ENCODE measurements at regions not wholly inside any gene's neighbourhood (a gene's known extent, or its start where the extent isn't known, plus 50 kb on each side); places are given as distances from the start of the nearest gene placed in this dataset.
"Not testable (repeated sequence)": the region's sequence is repeated elsewhere in the genome, so short reads cannot be mapped to it uniquely, and the experiment has no call there.

- not testable (repeated sequence) for DNase-seq (ENCODE audit: extremely low read depth, low read depth); H3K4me3 ChIP-seq (replicated peaks; ENCODE audit: low read depth, low read length)
These were observed 285.0 kb downstream of the ANAPC1 start for GRCh38 chr2:111598944-111599343.

GRCh38 chr2:111602259-111602658 is 281.7 kb downstream of the ANAPC1 start:
- not testable (repeated sequence) for DNase-seq (ENCODE audit: extremely low read depth, low read depth); H3K4me3 ChIP-seq (replicated peaks; ENCODE audit: low read depth, low read length)

GRCh38 chr2:111605798-111606197 is 278.2 kb downstream of the ANAPC1 start:
- DNase-seq (ENCODE audit: extremely low read depth, low read depth); H3K4me3 ChIP-seq (replicated peaks; ENCODE audit: low read depth, low read length): not testable (repeated sequence)

- H3K4me3 ChIP-seq (replicated peaks; ENCODE audit: low read depth, low read length); DNase-seq (ENCODE audit: extremely low read depth, low read depth): not testable (repeated sequence)
These were observed 277.4 kb downstream of the ANAPC1 start for GRCh38 chr2:111606632-111607031.

GRCh38 chr2:111609146-111609844 is 274.7 kb downstream of the ANAPC1 start:
- DNase-seq (ENCODE audit: extremely low read depth, low read depth); H3K4me3 ChIP-seq (replicated peaks; ENCODE audit: low read depth, low read length): not testable (repeated sequence)

- not testable (repeated sequence) for DNase-seq (ENCODE audit: extremely low read depth, low read depth); H3K4me3 ChIP-seq (replicated peaks; ENCODE audit: low read depth, low read length)
These were observed 274.0 kb downstream of the ANAPC1 start for GRCh38 chr2:111610035-111610434.

GRCh38 chr2:111616651-111617218 is 267.3 kb downstream of the ANAPC1 start:
- TF ChIP-seq CTCF (IDR thresholded peaks at IDR 0.05; ENCODE audit: low read depth, low read length, missing control alignments) = no peak
- H3K4me3 ChIP-seq (replicated peaks; ENCODE audit: low read depth, low read length) = no peak overlapping the region
- DNase-seq (ENCODE audit: extremely low read depth, low read depth) = no peak

- H3K4me3 ChIP-seq (replicated peaks; ENCODE audit: low read depth, low read length) = no peak overlapping the region
- TF ChIP-seq CTCF (IDR thresholded peaks at IDR 0.05; ENCODE audit: low read depth, low read length, missing control alignments) = no peak
- DNase-seq (ENCODE audit: extremely low read depth, low read depth) = no peak
These were observed 266.4 kb downstream of the ANAPC1 start for GRCh38 chr2:111617299-111618225.

GRCh38 chr2:111618226-111618977 is 265.6 kb downstream of the ANAPC1 start:
- no peak overlapping the region for H3K4me3 ChIP-seq (replicated peaks; ENCODE audit: low read depth, low read length)
- TF ChIP-seq CTCF (IDR thresholded peaks at IDR 0.05; ENCODE audit: low read depth, low read length, missing control alignments) = no peak
- DNase-seq (ENCODE audit: extremely low read depth, low read depth) = no peak
